NB4 (cell line): ENCODE measurements at regions not wholly inside any gene's neighbourhood (a gene's known extent, or its start where the extent isn't known, plus 50 kb on each side); places are given as distances from the start of the nearest gene placed in this dataset.

Experiments used
- MYC ChIP-seq: IDR thresholded peaks from 2 replicates; pipeline ENCODE4 v1.6.1; 2011; ENCODE audit warnings: low read depth, low read length
- POLR2A ChIP-seq: IDR thresholded peaks from 2 replicates; pipeline ENCODE4 v1.6.1; 2011; ENCODE audit warnings: mild to moderate bottlenecking; ENCODE audit not compliant: insufficient read length; ENCODE audit errors: extremely low read depth
- TF ChIP-seq, protein P1 (sequence below): IDR thresholded peaks from 2 replicates; pipeline ENCODE4 v1.6.1; 2011; ENCODE audit warnings: low read depth, low read length
- TF ChIP-seq, protein P2 (sequence below): IDR thresholded peaks from one replicate; pipeline ENCODE4 v1.5.1; 2012; ENCODE audit warnings: low read depth, low read length

DNA sequence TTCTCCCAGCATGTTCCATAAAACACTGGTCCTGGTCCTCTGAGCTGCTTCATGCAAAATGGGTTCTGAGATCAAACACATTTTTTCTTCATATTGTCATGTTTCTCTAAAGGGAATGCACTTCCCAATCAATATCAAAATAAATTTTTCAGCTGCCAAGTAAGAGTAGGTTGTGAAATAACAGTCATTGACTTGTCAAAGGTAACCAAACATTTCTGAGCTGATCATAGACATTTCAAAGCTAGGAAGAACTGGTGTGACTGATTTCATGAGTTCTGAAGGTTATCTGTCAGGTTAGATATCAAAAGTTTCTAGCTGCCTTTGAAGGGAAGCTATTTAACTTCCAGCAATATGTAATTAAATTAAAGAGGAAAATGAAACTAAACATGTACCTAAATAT is 770.9 kb downstream of the TBL1XR1 start:
- TF ChIP-seq, protein P1, sequence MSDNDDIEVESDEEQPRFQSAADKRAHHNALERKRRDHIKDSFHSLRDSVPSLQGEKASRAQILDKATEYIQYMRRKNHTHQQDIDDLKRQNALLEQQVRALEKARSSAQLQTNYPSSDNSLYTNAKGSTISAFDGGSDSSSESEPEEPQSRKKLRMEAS, result no peak
- TF ChIP-seq POLR2A (no peak), MYC (no peak)
- TF ChIP-seq, protein P2, sequence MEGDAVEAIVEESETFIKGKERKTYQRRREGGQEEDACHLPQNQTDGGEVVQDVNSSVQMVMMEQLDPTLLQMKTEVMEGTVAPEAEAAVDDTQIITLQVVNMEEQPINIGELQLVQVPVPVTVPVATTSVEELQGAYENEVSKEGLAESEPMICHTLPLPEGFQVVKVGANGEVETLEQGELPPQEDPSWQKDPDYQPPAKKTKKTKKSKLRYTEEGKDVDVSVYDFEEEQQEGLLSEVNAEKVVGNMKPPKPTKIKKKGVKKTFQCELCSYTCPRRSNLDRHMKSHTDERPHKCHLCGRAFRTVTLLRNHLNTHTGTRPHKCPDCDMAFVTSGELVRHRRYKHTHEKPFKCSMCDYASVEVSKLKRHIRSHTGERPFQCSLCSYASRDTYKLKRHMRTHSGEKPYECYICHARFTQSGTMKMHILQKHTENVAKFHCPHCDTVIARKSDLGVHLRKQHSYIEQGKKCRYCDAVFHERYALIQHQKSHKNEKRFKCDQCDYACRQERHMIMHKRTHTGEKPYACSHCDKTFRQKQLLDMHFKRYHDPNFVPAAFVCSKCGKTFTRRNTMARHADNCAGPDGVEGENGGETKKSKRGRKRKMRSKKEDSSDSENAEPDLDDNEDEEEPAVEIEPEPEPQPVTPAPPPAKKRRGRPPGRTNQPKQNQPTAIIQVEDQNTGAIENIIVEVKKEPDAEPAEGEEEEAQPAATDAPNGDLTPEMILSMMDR, result no peak
